ENCODE measurements at regions not wholly inside any gene's neighbourhood (a gene's known extent, or its start where the extent isn't known, plus 50 kb on each side); places are given as distances from the start of the nearest gene placed in this dataset.

DNA sequence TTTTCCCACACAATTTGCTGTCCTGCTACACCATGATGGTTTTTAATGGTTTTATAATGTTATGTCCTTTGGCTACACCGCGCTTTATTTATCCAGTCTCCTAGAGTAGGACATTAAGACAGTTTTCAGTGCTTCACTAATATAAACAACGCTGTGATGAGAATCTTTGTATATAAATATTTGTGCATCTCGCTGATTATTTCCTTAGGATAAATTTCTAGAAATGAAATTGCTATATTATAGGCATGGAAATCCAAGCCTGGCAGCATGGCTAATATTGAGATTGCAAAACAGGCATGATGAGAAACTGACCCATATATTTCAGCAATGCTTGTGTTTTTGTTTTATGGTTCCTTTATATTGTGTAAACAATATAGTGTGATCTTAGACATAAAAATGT lies 81.4 kb upstream of the ATXN1 start:
- Histone ChIP-seq H3K36me3 (ENCODE audit: control insufficient read depth in 2 of 2, extremely low read depth in 1 of 2, insufficient read depth in 2 of 2, low read length in 2 of 2) (no peaks in the 10 kb centered on the region), H3K4me1 (ENCODE audit: control insufficient read depth, extremely low read depth, insufficient read depth, low read length) (no peaks in the 10 kb centered on the region), H3K27ac (ENCODE audit: insufficient read depth, low read depth, low read length) (no peak overlapping the region), H3K4me3 (replicated peaks in 1 of 3; ENCODE audit: insufficient read depth in 1 of 3, low read depth in 1 of 3, low read length in 3 of 3) (no peak overlapping the region), H3K9me1 (replicated peaks; ENCODE audit: control insufficient read depth, extremely low read depth, insufficient read depth, low read length) (no peaks in the 10 kb centered on the region), H3K79me2 (ENCODE audit: control insufficient read depth, insufficient read depth, low read length) (no peaks in the 10 kb centered on the region), H4K20me1 (replicated peaks; ENCODE audit: control insufficient read depth, extremely low read depth, insufficient read depth, low read length) (no peaks in the 10 kb centered on the region), H3K9me3 (replicated peaks; ENCODE audit: control insufficient read depth, insufficient read depth, low read length) (no peaks in the 10 kb centered on the region), H3K27me3 (ENCODE audit: control insufficient read depth in 2 of 2, insufficient read depth in 2 of 2, low read length in 2 of 2) (peaks cover 0 to 4% of the 10 kb centered on the region in 2 experiments), H3K9ac (replicated peaks; ENCODE audit: extremely low read depth, insufficient read depth, low read length) (no peak overlapping the region), H2AFZ (ENCODE audit: low read depth, low read length) (no peak overlapping the region), H3K4me2 (ENCODE audit: insufficient read depth, low read length) (no peak overlapping the region)
- CTCF ChIA-PET: no interaction called here
- no TSS peak for BruUV-seq (replicated peaks)
- dilution Hi-C loops (cut with MboI; ENCODE audit: extremely low pct_ligation_motif_present, low sequenced_read_pairs): no loop called here
- TF ChIP-seq CTCF (IDR thresholded peaks at IDR 0.05; ENCODE audit: extremely low read depth in 1 of 2, insufficient read depth in 1 of 2, low read depth in 1 of 2, low read length in 2 of 2) (no peak), GATA2 (IDR thresholded peaks at IDR 0.05; ENCODE audit: insufficient read depth, insufficient read length, low read depth, low read length) (no peak), JUN (IDR thresholded peaks at IDR 0.05; ENCODE audit: borderline replicate concordance, insufficient read depth, insufficient read length, low read depth) (no peak), MYC (IDR thresholded peaks at IDR 0.05; ENCODE audit: low read depth, low read length) (no peak)
- no peak for FAIRE-seq
- intact Hi-C loops (cut with micrococcal nuclease): no loop called here
- no peak for DNase-seq (ENCODE audit: low read depth, low spot score)
- POLR2A ChIA-PET: no interaction called here

- no peaks in the 10 kb centered on the region for H4K20me1 ChIP-seq (replicated peaks; ENCODE audit: control insufficient read depth, extremely low read depth, insufficient read depth, low read length)
- no peaks in the 10 kb centered on the region for H3K9me3 ChIP-seq (replicated peaks; ENCODE audit: control insufficient read depth, insufficient read depth, low read length)
- H3K9me1 ChIP-seq (replicated peaks; ENCODE audit: control insufficient read depth, extremely low read depth, insufficient read depth, low read length): no peaks in the 10 kb centered on the region
- H3K27ac ChIP-seq (ENCODE audit: insufficient read depth, low read depth, low read length): no peak overlapping the region
- no peak overlapping the region for H3K4me3 ChIP-seq (replicated peaks in 1 of 3; ENCODE audit: insufficient read depth in 1 of 3, low read depth in 1 of 3, low read length in 3 of 3)
- FAIRE-seq: no peak
- CTCF ChIA-PET: no interaction called here
- no peaks in the 10 kb centered on the region for H3K4me1 ChIP-seq (ENCODE audit: control insufficient read depth, extremely low read depth, insufficient read depth, low read length)
- no peak for TF ChIP-seq GATA2 (IDR thresholded peaks at IDR 0.05; ENCODE audit: insufficient read depth, insufficient read length, low read depth, low read length)
- TF ChIP-seq POLR2AphosphoS5 (IDR thresholded peaks at IDR 0.05; ENCODE audit: insufficient read depth, low read depth, low read length): no peak
- no peak for TF ChIP-seq CTCF (IDR thresholded peaks at IDR 0.05; ENCODE audit: extremely low read depth in 1 of 2, insufficient read depth in 1 of 2, low read depth in 1 of 2, low read length in 2 of 2)
- no peak for TF ChIP-seq FOS (IDR thresholded peaks at IDR 0.05; ENCODE audit: borderline replicate concordance, insufficient read depth, low read length)
- no peak for TF ChIP-seq EZH2 (IDR thresholded peaks at IDR 0.05; ENCODE audit: borderline replicate concordance, low read depth, low read length, severe bottlenecking)
- TF ChIP-seq MYC (IDR thresholded peaks at IDR 0.05; ENCODE audit: low read depth, low read length): no peak
- TF ChIP-seq, protein P1, sequence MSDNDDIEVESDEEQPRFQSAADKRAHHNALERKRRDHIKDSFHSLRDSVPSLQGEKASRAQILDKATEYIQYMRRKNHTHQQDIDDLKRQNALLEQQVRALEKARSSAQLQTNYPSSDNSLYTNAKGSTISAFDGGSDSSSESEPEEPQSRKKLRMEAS (IDR thresholded peaks at IDR 0.05; ENCODE audit: insufficient read depth, insufficient read length): no peak
- TF ChIP-seq POLR2A (IDR thresholded peaks at IDR 0.05; ENCODE audit: low read depth, low read length): no peak
- no peak for TF ChIP-seq JUN (IDR thresholded peaks at IDR 0.05; ENCODE audit: borderline replicate concordance, insufficient read depth, insufficient read length, low read depth)
- no peak overlapping the region for H3K4me2 ChIP-seq (ENCODE audit: insufficient read depth, low read length)
- H3K36me3 ChIP-seq (ENCODE audit: control insufficient read depth in 2 of 2, extremely low read depth in 1 of 2, insufficient read depth in 2 of 2, low read length in 2 of 2): no peaks in the 10 kb centered on the region
- BruUV-seq (replicated peaks): no TSS peak
- no peak overlapping the region for H2AFZ ChIP-seq (ENCODE audit: low read depth, low read length)
- no peak overlapping the region for H3K9ac ChIP-seq (replicated peaks; ENCODE audit: extremely low read depth, insufficient read depth, low read length)
- POLR2A ChIA-PET: no interaction called here
- peaks cover 2 to 3% of the 10 kb centered on the region in 2 experiments for H3K27me3 ChIP-seq (ENCODE audit: control insufficient read depth in 2 of 2, insufficient read depth in 2 of 2, low read length in 2 of 2)
- dilution Hi-C loops (cut with MboI; ENCODE audit: extremely low pct_ligation_motif_present, low sequenced_read_pairs): no loop called here
- DNase-seq (ENCODE audit: low read depth, low spot score): no peak
- intact Hi-C loops (cut with micrococcal nuclease): no loop called here
- H3K79me2 ChIP-seq (ENCODE audit: control insufficient read depth, insufficient read depth, low read length): no peaks in the 10 kb centered on the region
Observed at GRCh38 chr6:16841241-16841640, 80.0 kb upstream of the ATXN1 start.

All from endothelial cell of umbilical vein (primary cell).